Psoas muscle (tissue), 7 donors: ENCODE measurements at regions not wholly inside any gene's neighbourhood (a gene's known extent, or its start where the extent isn't known, plus 50 kb on each side); places are given as distances from the start of the nearest gene placed in this dataset.

Experiments
- ATAC-seq, 4 donors: fragments of 200-7000 bp; cut with Tn5 transposase; one replicate each; pipeline ENCODE4 v1.9.1; 2020; ENCODE audit warnings: moderate library complexity in 3 of 4, mild to moderate bottlenecking in 2 of 4
- DNase-seq, 2 donors: peaks; one replicate each; pipeline ENCODE4 v3.0.0-alpha.2; 2020
- H3K27ac ChIP-seq: fragments of 200-600 bp; one replicate; pipeline ENCODE4 v1.8.0; 2022
- H3K27me3 ChIP-seq, 3 donors: fragments of 200-600 bp in 1 of 3; one replicate each; pipeline versions ENCODE4 v1.6.1 to v1.8.0; 2013 to 2022; ENCODE audit warnings: low read length in 2 of 3, mild to moderate bottlenecking in 2 of 3, moderate library complexity in 1 of 3; ENCODE audit not compliant: insufficient read depth in 3 of 3
- H3K36me3 ChIP-seq, 2 donors: fragments of 200-600 bp in 1 of 2; one replicate each; pipeline versions ENCODE4 v1.6.1 to v1.8.0; 2013 to 2022; ENCODE audit warnings: low read depth in 1 of 2, mild to moderate bottlenecking in 1 of 2, moderate library complexity in 1 of 2; ENCODE audit not compliant: insufficient read depth in 1 of 2
- H3K4me1 ChIP-seq: fragments of 200-600 bp; one replicate; pipeline ENCODE4 v1.8.0; 2022
- H3K4me3 ChIP-seq: fragments of 200-600 bp; one replicate; pipeline ENCODE4 v1.8.0; 2022; ENCODE audit warnings: mild to moderate bottlenecking
- H3K9me3 ChIP-seq: fragments of 200-600 bp; one replicate; pipeline ENCODE4 v1.8.0; 2022
- WGBS, 3 donors: extraction: QIAGEN DNeasy Blood & Tissue Kit; methylation state at CpG; one replicate each; pipeline versions ENCODE4 v1.1.6 to v1.1.7; 2013; 5-methylcytosine and 5-hydroxymethylcytosine counted together
- intact Hi-C, 2 donors: fragments of 100-400 bp; cut with DNase I; formaldehyde crosslinking; loops; one replicate each; pipeline versions ENCODE4 v1.11.0 to v1.14.2; 2022
- TF ChIP-seq, protein P1 (sequence below): fragments of 200-600 bp; IDR thresholded peaks from one replicate; pipeline ENCODE4 v1.8.0; 2022; ENCODE audit warnings: antibody characterized with exemption
- donor health status: healthy with polysubstance abuse.
- donor health status: DM: no; HTN: no; CAD: no; lungs with moderate emphysema.
- donor health status: Bipolar disorder and iron deficiency.
- donor health status: healthy.
- donor health status: DM: yes; HTN: yes; CAD: no.
- donor health status: DM: no; HTN: no; CAD: no.
- donor health status: DM: yes; HTN: yes; CAD: no.

DNA sequence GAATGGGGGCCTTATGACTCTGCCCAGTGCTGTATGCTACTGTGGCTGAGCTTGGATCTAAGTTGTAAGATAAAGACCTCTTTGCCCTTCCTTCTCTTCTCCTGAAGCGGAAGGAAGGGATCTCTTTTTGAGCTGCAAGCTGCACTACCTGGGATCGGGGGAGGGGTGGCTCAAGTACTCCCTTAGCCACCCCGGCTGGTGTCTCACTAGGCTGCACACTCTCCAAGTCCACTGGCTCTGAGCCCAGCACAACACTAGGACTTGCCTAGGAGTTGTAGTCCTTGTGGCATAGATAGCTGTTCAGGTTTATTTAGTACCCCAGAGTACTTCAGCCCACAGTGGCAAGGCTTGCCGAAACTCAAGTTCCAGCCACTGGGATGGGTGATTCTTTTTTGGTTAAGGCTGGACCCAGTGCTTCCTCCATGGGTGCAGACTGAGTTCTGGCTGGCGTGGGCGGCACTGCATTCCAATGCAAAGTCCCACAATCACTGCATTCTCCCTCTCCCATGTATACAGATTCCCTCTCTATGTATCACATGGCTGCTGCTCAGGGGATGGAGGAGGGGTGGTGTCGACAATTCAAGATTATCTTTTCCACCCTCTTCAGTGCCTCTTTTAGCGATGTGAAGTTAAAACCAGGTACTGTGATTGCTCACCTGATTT is 76.2 kb upstream of the SLC25A13 start:
- Histone ChIP-seq H3K27ac (no peak overlapping the region), H3K4me1 (no peaks in the 10 kb centered on the region), H3K36me3 (no peaks in the 10 kb centered on the region), H3K27me3 (no peaks in the 10 kb centered on the region), H3K4me3 (no peak overlapping the region), H3K9me3 (no peaks in the 10 kb centered on the region)
- DNase-seq: no peak
- intact Hi-C loops: no loop called here
- TF ChIP-seq, protein P1, sequence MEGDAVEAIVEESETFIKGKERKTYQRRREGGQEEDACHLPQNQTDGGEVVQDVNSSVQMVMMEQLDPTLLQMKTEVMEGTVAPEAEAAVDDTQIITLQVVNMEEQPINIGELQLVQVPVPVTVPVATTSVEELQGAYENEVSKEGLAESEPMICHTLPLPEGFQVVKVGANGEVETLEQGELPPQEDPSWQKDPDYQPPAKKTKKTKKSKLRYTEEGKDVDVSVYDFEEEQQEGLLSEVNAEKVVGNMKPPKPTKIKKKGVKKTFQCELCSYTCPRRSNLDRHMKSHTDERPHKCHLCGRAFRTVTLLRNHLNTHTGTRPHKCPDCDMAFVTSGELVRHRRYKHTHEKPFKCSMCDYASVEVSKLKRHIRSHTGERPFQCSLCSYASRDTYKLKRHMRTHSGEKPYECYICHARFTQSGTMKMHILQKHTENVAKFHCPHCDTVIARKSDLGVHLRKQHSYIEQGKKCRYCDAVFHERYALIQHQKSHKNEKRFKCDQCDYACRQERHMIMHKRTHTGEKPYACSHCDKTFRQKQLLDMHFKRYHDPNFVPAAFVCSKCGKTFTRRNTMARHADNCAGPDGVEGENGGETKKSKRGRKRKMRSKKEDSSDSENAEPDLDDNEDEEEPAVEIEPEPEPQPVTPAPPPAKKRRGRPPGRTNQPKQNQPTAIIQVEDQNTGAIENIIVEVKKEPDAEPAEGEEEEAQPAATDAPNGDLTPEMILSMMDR: no peak
- ATAC-seq: no peak
- 84 to 86% (median 84%) methylated on average over 8 of the region's 8 CpGs for WGBS, 3 donors

DNA sequence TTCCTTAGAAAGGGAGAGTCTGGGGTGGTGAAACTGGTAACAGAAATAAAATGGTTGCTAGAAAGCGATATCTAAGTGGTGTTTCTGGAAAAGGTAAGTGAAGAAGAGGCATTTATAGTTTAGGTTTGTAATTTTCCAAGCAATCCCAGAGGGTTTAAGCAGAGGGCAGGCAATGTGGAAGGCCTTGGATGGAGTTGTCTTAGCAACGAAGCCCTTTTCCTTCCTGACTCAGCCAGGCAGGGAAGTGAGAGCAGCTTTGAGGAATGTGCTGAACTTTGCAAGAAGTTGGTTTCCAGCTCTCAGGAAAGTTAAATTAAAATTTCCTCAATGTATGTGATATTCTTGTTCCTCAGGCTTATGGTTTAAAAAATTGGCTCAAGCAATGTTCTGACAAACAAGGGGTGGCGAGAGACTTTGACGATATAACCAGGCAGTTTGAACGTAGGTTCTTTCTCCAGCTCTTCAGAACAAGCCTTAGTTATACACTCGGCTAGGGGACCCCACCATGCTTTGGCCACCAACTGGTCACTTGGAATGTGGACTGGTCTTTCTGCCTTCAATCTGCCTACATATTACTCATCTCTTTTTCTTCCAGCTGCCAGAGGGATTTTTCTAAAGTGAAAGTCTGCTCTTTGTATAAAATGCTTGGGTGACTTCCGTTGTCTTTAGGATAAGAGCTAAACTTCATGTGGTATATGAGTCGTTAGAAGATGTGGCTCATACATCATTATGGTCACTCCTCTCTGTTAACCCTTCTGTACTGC is 66.9 kb upstream of the SLC25A13 start:
- Histone ChIP-seq H3K27me3 (no peaks in the 10 kb centered on the region), H3K9me3 (no peaks in the 10 kb centered on the region), H3K4me1 (no peaks in the 10 kb centered on the region), H3K27ac (peak overlapping the region; percentile 57), H3K36me3 (no peaks in the 10 kb centered on the region), H3K4me3 (no peak overlapping the region)
- TF ChIP-seq, protein P1: no peak
- DNase-seq (no peak), ATAC-seq (peak in 2 of 4 donors; percentile 40 to 49)
- WGBS, 3 donors: 50 to 56% (median 51%) methylated on average over 8 of the region's 8 CpGs
- intact Hi-C loops: no loop called here

DNA sequence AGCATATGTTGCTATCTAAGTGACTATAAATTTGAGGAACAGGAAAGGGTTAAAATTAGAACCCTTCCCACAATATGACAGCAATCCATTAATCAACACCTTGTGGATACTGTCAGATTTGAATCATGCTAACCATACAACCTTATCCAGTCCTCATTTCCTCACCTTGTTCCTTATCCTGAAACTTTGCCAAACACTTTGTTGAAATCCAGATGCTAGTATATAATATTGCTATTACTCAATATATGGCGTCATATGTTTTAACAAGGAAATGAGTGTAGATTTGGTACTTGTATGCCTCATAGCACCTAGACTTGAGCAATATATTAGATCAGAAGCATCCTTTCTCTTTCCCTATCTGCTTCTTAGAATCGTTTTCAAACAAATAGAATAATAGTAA is 66.3 kb upstream of the SLC25A13 start:
- H3K27ac ChIP-seq: peak overlapping the region; percentile 57
- WGBS, 3 donors: 19 to 48% (median 19%) methylated on average over 2 of the region's 2 CpGs
- TF ChIP-seq, protein P1: no peak
- ATAC-seq: no peak
- H3K9me3 ChIP-seq: no peaks in the 10 kb centered on the region
- H3K4me3 ChIP-seq: no peak overlapping the region
- no peaks in the 10 kb centered on the region for H3K36me3 ChIP-seq
- H3K4me1 ChIP-seq: no peaks in the 10 kb centered on the region
- no peaks in the 10 kb centered on the region for H3K27me3 ChIP-seq
- intact Hi-C loops: no loop called here
- DNase-seq: no peak

DNA sequence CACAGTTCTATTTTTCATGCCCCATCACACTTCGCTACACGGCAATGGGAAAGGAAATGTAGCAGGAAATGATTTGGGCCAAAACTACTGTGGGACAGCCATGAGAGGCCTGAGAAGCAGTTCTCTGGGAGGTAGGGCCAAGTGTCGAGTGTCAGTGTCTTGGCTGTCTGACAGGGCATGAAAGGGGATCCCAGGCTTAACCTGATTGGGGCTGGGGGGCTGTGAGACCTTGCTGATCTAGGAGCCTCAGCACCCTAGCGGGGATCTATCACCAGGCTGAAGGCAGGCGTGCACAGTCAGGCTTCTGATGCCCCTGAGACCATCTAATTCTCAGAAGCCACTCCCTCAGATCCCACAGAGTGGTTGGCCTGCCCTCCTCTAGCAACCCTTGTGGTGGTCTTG is 58.2 kb upstream of the SLC25A13 start:
- no peaks in the 10 kb centered on the region for H3K9me3 ChIP-seq
- DNase-seq (no peak), ATAC-seq (no peak)
- intact Hi-C loops: no loop called here
- H3K4me3 ChIP-seq: no peak overlapping the region
- no peaks in the 10 kb centered on the region for H3K36me3 ChIP-seq
- peaks cover 0 to 9% (median 0%) of the 10 kb centered on the region in 3 donors for H3K27me3 ChIP-seq
- TF ChIP-seq, protein P1: no peak
- H3K4me1 ChIP-seq: no peaks in the 10 kb centered on the region
- H3K27ac ChIP-seq: no peak overlapping the region
- 32 to 40% (median 33%) methylated on average over 5 of the region's 5 CpGs for WGBS, 3 donors
